ENCODE measurements at regions not wholly inside any gene's neighbourhood (a gene's known extent, or its start where the extent isn't known, plus 50 kb on each side); places are given as distances from the start of the nearest gene placed in this dataset.

DNA sequence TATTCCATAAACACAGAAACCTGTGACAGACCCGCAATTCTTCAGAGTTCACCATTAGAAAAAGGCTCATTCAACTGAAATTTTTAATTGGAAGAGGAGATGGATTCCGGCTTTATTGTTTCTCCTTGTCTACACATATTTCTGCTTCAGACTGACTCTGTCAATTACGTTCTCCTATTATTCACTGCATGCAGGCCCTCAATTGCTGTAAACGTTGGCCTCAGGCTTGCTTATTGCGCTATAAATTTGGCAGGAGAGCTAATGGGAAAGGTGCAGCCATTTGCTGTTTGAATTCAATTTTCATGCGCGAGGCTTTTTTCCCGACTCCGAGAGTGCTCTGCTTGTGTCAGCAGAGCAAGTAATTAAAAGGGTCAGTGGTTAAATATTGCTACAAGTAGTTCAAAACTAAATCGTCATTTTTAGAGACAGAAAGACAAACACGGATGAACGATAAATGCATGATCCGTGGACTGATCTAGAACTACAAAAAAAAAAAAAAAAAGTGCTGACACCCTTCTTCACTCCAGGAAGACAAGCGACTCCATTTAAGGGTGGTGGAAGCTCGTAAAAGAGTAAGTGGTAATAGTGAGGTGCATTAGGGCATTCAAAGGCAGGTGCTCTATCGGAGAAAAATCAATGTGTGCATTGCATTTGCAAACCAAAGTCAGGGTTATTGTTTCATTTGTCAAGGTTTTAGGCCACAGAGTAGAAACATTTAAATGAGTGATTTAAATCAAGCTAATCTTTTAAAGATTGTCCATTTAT is 841.6 kb upstream of the FRG1 start:
- no peak for DNase-seq
- no peaks in the 10 kb centered on the region for H3K4me1 ChIP-seq (ENCODE audit: insufficient read depth)
- no peak for TF ChIP-seq POLR2A (IDR thresholded peaks at IDR 0.05)
- no peak for TF ChIP-seq EP300 (IDR thresholded peaks at IDR 0.05)
- TF ChIP-seq, protein P1, sequence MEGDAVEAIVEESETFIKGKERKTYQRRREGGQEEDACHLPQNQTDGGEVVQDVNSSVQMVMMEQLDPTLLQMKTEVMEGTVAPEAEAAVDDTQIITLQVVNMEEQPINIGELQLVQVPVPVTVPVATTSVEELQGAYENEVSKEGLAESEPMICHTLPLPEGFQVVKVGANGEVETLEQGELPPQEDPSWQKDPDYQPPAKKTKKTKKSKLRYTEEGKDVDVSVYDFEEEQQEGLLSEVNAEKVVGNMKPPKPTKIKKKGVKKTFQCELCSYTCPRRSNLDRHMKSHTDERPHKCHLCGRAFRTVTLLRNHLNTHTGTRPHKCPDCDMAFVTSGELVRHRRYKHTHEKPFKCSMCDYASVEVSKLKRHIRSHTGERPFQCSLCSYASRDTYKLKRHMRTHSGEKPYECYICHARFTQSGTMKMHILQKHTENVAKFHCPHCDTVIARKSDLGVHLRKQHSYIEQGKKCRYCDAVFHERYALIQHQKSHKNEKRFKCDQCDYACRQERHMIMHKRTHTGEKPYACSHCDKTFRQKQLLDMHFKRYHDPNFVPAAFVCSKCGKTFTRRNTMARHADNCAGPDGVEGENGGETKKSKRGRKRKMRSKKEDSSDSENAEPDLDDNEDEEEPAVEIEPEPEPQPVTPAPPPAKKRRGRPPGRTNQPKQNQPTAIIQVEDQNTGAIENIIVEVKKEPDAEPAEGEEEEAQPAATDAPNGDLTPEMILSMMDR (IDR thresholded peaks at IDR 0.05), result no peak
- no peaks in the 10 kb centered on the region for H3K27me3 ChIP-seq
- WGBS, 3 donors, result 85 to 89% (median 89%) methylated on average over 16 of the region's 16 CpGs
- intact Hi-C loops (cut with DNase I), result no loop called here
- H3K27ac ChIP-seq, result no peak overlapping the region
- H3K36me3 ChIP-seq, result no peaks in the 10 kb centered on the region
- H3K9me3 ChIP-seq, result no peaks in the 10 kb centered on the region
- H3K4me3 ChIP-seq, result no peak overlapping the region

DNA sequence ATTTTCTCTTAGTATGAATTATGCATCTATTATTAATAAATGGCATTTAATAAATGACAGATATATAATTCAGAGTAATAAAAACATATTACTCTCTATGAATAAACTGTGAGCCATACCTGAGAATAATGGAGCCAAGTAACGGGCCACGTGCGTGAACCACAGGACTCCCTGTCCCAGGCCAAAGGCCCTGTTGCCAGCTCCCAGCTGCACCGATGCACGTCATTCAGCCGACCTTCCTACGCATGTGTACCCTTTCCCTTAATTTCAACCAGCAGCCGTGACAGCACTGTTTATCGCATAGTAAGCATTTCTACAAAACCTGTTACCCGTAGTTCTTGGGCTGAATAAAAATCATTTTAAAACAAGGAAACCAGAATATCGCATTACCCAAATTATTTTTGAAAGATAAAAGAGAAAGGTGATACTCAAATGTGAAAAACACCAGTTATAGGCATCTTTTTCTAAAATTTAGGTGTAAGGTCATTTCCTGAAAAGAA is 827.2 kb upstream of the FRG1 start:
- WGBS, 3 donors, result 90 to 92% (median 92%) methylated on average over 11 of the region's 11 CpGs
- H3K36me3 ChIP-seq, result no peaks in the 10 kb centered on the region
- no peak overlapping the region for H3K27ac ChIP-seq
- TF ChIP-seq EP300 (IDR thresholded peaks at IDR 0.05) (no peak), POLR2A (IDR thresholded peaks at IDR 0.05) (no peak)
- TF ChIP-seq, protein P1 (IDR thresholded peaks at IDR 0.05), result no peak
- H3K27me3 ChIP-seq, result no peaks in the 10 kb centered on the region
- no peaks in the 10 kb centered on the region for H3K4me1 ChIP-seq (ENCODE audit: insufficient read depth)
- H3K4me3 ChIP-seq, result no peak overlapping the region
- intact Hi-C loops (cut with DNase I), result no loop called here
- H3K9me3 ChIP-seq, result no peaks in the 10 kb centered on the region
- no peak for DNase-seq

DNA sequence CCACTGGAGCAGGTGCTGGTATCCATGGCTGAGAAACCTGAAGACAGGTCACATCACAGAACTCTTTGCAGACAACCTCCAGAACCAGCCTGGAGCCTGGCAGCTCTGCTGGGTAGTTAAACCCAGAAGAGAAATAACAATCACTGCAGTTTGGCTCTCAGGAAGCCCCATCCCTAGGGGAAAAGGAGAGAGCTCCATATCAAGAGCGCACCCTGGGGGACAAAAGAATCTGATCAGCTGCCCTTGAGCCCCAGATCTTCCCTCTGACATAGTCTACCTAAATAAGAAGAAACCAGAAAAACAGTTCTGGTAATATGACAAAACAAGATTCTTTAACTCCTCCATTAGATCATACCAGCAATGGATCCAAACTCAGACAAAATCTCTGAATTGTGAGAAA is 823.2 kb upstream of the FRG1 start:
- intact Hi-C loops (cut with DNase I), result no loop called here
- no peak overlapping the region for H3K27ac ChIP-seq
- H3K27me3 ChIP-seq, result no peaks in the 10 kb centered on the region
- H3K9me3 ChIP-seq, result no peaks in the 10 kb centered on the region
- DNase-seq, result no peak
- 94 to 100% (median 100%) methylated on average over 1 of the region's 1 CpG for WGBS, 3 donors
- no peak for TF ChIP-seq POLR2A (IDR thresholded peaks at IDR 0.05)
- TF ChIP-seq, protein P1 (IDR thresholded peaks at IDR 0.05), result no peak
- TF ChIP-seq EP300 (IDR thresholded peaks at IDR 0.05), result no peak
- no peaks in the 10 kb centered on the region for H3K4me1 ChIP-seq (ENCODE audit: insufficient read depth)
- H3K4me3 ChIP-seq, result no peak overlapping the region
- no peaks in the 10 kb centered on the region for H3K36me3 ChIP-seq

DNA sequence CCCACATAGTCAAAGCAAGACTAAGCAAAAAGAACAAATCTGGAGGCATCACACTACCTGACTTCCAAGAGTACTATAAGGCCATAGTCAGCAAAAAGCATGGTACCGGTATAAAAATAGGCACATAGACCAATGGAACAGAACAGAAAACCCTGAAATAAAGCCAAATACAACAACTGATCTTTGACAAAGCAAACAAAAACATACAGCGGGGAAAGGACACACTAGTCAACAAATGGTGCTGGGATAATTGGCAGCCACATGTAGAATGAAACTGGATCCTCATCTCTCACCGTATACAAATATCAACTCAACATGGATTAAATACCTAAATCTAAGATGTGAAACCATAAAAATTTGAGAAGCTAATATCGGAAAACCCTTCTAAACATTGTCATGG is 819.3 kb upstream of the FRG1 start:
- TF ChIP-seq EP300 (IDR thresholded peaks at IDR 0.05), result no peak
- TF ChIP-seq, protein P1 (IDR thresholded peaks at IDR 0.05), result no peak

More for the DNA sequence above, 819.3 kb upstream of the FRG1 start:
- 88 to 91% (median 89%) methylated on average over 4 of the region's 4 CpGs for WGBS, 3 donors
- Histone ChIP-seq H3K4me3 (no peak overlapping the region), H3K27ac (no peak overlapping the region), H3K27me3 (no peaks in the 10 kb centered on the region), H3K4me1 (ENCODE audit: insufficient read depth) (no peaks in the 10 kb centered on the region), H3K9me3 (no peaks in the 10 kb centered on the region), H3K36me3 (no peaks in the 10 kb centered on the region)
- no peak for DNase-seq
- intact Hi-C loops (cut with DNase I), result no loop called here
